ENCODE measurements at regions not wholly inside any gene's neighbourhood (a gene's known extent, or its start where the extent isn't known, plus 50 kb on each side); places are given as distances from the start of the nearest gene placed in this dataset.

GRCh38 chr6:166824146-166824879 lies 132.0 kb downstream of the RNASET2 start:
- TF ChIP-seq CTCF (IDR thresholded peaks at IDR 0.05): no peak

GRCh38 chr6:166822609-166823008 lies 133.7 kb downstream of the RNASET2 start:
- no peaks in the 10 kb centered on the region for H3K4me1 ChIP-seq
- H3K4me3 ChIP-seq: no peak overlapping the region
- no peaks in the 10 kb centered on the region for H3K36me3 ChIP-seq
- no peak for DNase-seq (ENCODE audit: low spot score)
- H3K9me3 ChIP-seq: no peaks in the 10 kb centered on the region
- no peak overlapping the region for H3K27ac ChIP-seq
- no peak for TF ChIP-seq CTCF (IDR thresholded peaks at IDR 0.05)
- no peaks in the 10 kb centered on the region for H3K27me3 ChIP-seq

More at GRCh38 chr6:166824146-166824879, 132.0 kb downstream of the RNASET2 start:
- no peaks in the 10 kb centered on the region for H3K36me3 ChIP-seq
- no peak for DNase-seq (ENCODE audit: low spot score)
- H3K27me3 ChIP-seq: no peaks in the 10 kb centered on the region
- H3K4me3 ChIP-seq: no peak overlapping the region
- no peak overlapping the region for H3K27ac ChIP-seq
- H3K4me1 ChIP-seq: no peaks in the 10 kb centered on the region
- no peaks in the 10 kb centered on the region for H3K9me3 ChIP-seq

- no peak for DNase-seq (ENCODE audit: low spot score)
- TF ChIP-seq CTCF (IDR thresholded peaks at IDR 0.05): no peak
Measured at GRCh38 chr6:166820483-166820882, 135.9 kb downstream of the RNASET2 start.

GRCh38 chr6:166820070-166820469 lies 136.3 kb downstream of the RNASET2 start:
- Histone ChIP-seq H3K27ac (no peak overlapping the region), H3K4me3 (no peak overlapping the region), H3K36me3 (no peaks in the 10 kb centered on the region), H3K9me3 (no peaks in the 10 kb centered on the region), H3K4me1 (no peaks in the 10 kb centered on the region), H3K27me3 (no peaks in the 10 kb centered on the region)
- TF ChIP-seq CTCF (IDR thresholded peaks at IDR 0.05): no peak
- no peak for DNase-seq (ENCODE audit: low spot score)

More at GRCh38 chr6:166820483-166820882, 135.9 kb downstream of the RNASET2 start:
- no peak overlapping the region for H3K27ac ChIP-seq
- no peaks in the 10 kb centered on the region for H3K27me3 ChIP-seq
- H3K9me3 ChIP-seq: no peaks in the 10 kb centered on the region
- no peaks in the 10 kb centered on the region for H3K36me3 ChIP-seq
- no peak overlapping the region for H3K4me3 ChIP-seq
- no peaks in the 10 kb centered on the region for H3K4me1 ChIP-seq

GRCh38 chr6:166815629-166816028 lies 140.7 kb downstream of the RNASET2 start:
- no peaks in the 10 kb centered on the region for H3K27me3 ChIP-seq
- H3K9me3 ChIP-seq: no peaks in the 10 kb centered on the region
- no peaks in the 10 kb centered on the region for H3K4me1 ChIP-seq
- H3K36me3 ChIP-seq: no peaks in the 10 kb centered on the region
- H3K4me3 ChIP-seq: no peak overlapping the region
- TF ChIP-seq CTCF (IDR thresholded peaks at IDR 0.05): no peak
- no peak overlapping the region for H3K27ac ChIP-seq
- DNase-seq (ENCODE audit: low spot score): no peak

GRCh38 chr6:166814390-166814789 lies 142.0 kb downstream of the RNASET2 start:
- no peak for DNase-seq (ENCODE audit: low spot score)
- H3K4me1 ChIP-seq: no peaks in the 10 kb centered on the region
- no peak overlapping the region for H3K4me3 ChIP-seq
- no peaks in the 10 kb centered on the region for H3K9me3 ChIP-seq
- H3K27me3 ChIP-seq: no peaks in the 10 kb centered on the region
- no peak for TF ChIP-seq CTCF (IDR thresholded peaks at IDR 0.05)
- no peaks in the 10 kb centered on the region for H3K36me3 ChIP-seq
- H3K27ac ChIP-seq: no peak overlapping the region

Measured in right atrium auricular region (tissue), 2 donors.